GM19328 (cell line): ENCODE measurements at regions not wholly inside any gene's neighbourhood (a gene's known extent, or its start where the extent isn't known, plus 50 kb on each side); places are given as distances from the start of the nearest gene placed in this dataset.

ENCODE experiments used
- ATAC-seq: cut with Tn5 transposase; IDR thresholded peaks from one replicate; pipeline ENCODE4 v1.9.1; 2021; ENCODE audit warnings: mild to moderate bottlenecking, moderate library complexity; ENCODE audit not compliant: unreplicated experiment

- no peak for ATAC-seq
Measured at GRCh38 chr10:3287572-3288445, 115.2 kb upstream of the PITRM1 start.

GRCh38 chr10:3282674-3283017, 110.1 kb upstream of the PITRM1 start:
- ATAC-seq = no peak

GRCh38 chr10:3281941-3282673, 109.5 kb upstream of the PITRM1 start:
- ATAC-seq = no peak

- ATAC-seq = no peak
Measured at GRCh38 chr10:3278771-3279170, 106.2 kb upstream of the PITRM1 start.

- ATAC-seq = no peak
Measured at GRCh38 chr10:3277566-3277965, 105.0 kb upstream of the PITRM1 start.

GRCh38 chr10:3274414-3274813, 101.8 kb upstream of the PITRM1 start:
- ATAC-seq = no peak

GRCh38 chr10:3273966-3274365, 101.4 kb upstream of the PITRM1 start:
- no peak for ATAC-seq

- ATAC-seq = no peak
Measured at GRCh38 chr10:3272300-3272699, 99.7 kb upstream of the PITRM1 start.

GRCh38 chr10:3271354-3272115, 99.0 kb upstream of the PITRM1 start:
- ATAC-seq = no peak

- ATAC-seq = no peak
Measured at GRCh38 chr10:3270577-3271316, 98.2 kb upstream of the PITRM1 start.

- no peak for ATAC-seq
Measured at GRCh38 chr10:3268025-3268424, 95.4 kb upstream of the PITRM1 start.

- no peak for ATAC-seq
Measured at GRCh38 chr10:3265088-3265487, 92.5 kb upstream of the PITRM1 start.

GRCh38 chr10:3264161-3264761, 91.7 kb upstream of the PITRM1 start:
- ATAC-seq = no peak

GRCh38 chr10:3263747-3264146, 91.2 kb upstream of the PITRM1 start:
- ATAC-seq = no peak

- ATAC-seq = no peak
Measured at GRCh38 chr10:3263082-3263481, 90.5 kb upstream of the PITRM1 start.

GRCh38 chr10:3261921-3262320, 89.3 kb upstream of the PITRM1 start:
- ATAC-seq = no peak

GRCh38 chr10:3260066-3260834, 87.7 kb upstream of the PITRM1 start:
- no peak for ATAC-seq

- no peak for ATAC-seq
Measured at GRCh38 chr10:3259499-3259898, 86.9 kb upstream of the PITRM1 start.

- ATAC-seq = no peak
Measured at GRCh38 chr10:3258394-3258793, 85.8 kb upstream of the PITRM1 start.

GRCh38 chr10:3255616-3256015, 83.0 kb upstream of the PITRM1 start:
- ATAC-seq = no peak
